ENCODE measurements at regions not wholly inside any gene's neighbourhood (a gene's known extent, or its start where the extent isn't known, plus 50 kb on each side); places are given as distances from the start of the nearest gene placed in this dataset.

DNA sequence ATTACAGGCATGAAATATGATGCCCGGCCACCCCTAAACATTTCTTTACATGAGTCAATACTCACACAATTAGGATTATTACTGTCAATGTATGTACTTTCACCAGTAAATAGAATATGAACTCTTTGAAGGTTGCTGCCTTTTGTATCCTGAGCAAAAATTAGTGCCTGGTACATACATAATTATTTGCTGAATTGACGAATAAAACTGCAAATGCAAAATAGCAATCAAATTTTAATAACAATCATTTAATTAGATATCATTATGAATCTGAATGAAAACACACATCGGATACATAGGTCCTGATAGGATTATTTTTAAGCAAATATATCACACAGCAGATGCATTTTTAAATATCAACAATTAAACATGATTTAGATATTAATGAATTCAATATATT, 253.1 kb upstream of the HSFY2 start:
- H3K27me3 Mint-ChIP-seq, result no peaks in the 10 kb centered on the region
- WGBS (ENCODE audit: insufficient coverage), result no CpG with 5 or more reads among the region's 3 CpGs
- H3K4me1 Mint-ChIP-seq, result no peaks in the 10 kb centered on the region
- no peak overlapping the region for H3K4me3 Mint-ChIP-seq
- peaks cover 3% of the 10 kb centered on the region for H3K9me3 Mint-ChIP-seq (ENCODE audit: insufficient read depth)
- ATAC-seq (ENCODE audit: low read depth) (no peak), DNase-seq (no peak)
- H3K79me2 ChIP-seq (ENCODE audit: control insufficient read depth, insufficient read depth, low read length), result no peaks in the 10 kb centered on the region
- TF ChIP-seq, protein P1, sequence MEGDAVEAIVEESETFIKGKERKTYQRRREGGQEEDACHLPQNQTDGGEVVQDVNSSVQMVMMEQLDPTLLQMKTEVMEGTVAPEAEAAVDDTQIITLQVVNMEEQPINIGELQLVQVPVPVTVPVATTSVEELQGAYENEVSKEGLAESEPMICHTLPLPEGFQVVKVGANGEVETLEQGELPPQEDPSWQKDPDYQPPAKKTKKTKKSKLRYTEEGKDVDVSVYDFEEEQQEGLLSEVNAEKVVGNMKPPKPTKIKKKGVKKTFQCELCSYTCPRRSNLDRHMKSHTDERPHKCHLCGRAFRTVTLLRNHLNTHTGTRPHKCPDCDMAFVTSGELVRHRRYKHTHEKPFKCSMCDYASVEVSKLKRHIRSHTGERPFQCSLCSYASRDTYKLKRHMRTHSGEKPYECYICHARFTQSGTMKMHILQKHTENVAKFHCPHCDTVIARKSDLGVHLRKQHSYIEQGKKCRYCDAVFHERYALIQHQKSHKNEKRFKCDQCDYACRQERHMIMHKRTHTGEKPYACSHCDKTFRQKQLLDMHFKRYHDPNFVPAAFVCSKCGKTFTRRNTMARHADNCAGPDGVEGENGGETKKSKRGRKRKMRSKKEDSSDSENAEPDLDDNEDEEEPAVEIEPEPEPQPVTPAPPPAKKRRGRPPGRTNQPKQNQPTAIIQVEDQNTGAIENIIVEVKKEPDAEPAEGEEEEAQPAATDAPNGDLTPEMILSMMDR (IDR thresholded peaks at IDR 0.05), result no peak
- TF ChIP-seq EZH2 (IDR thresholded peaks at IDR 0.05; ENCODE audit: borderline replicate concordance, insufficient read depth, low read depth, low read length, poor library complexity, severe bottlenecking), result no peak
- no peak overlapping the region for H3K27ac Mint-ChIP-seq
- intact Hi-C loops (cut with micrococcal nuclease), result no loop called here
- no peaks in the 10 kb centered on the region for H3K36me3 ChIP-seq (replicated peaks in 1 of 2; ENCODE audit: control extremely low read depth in 1 of 2, control insufficient read depth in 1 of 2, extremely low read depth in 1 of 2, insufficient read depth in 2 of 2, low read length in 1 of 2)
- H3K4me1 ChIP-seq (ENCODE audit: control insufficient read depth in 2 of 2, insufficient read depth in 2 of 2, low read length in 2 of 2), result no peaks in the 10 kb centered on the region
- H3K27ac ChIP-seq (ENCODE audit: low read length in 2 of 2), result no peak overlapping the region
- POLR2A ChIA-PET, result no interaction called here
- no peak overlapping the region for H2AFZ ChIP-seq (ENCODE audit: insufficient read depth, low read depth, low read length, poor library complexity, severe bottlenecking)
- no peak overlapping the region for H3K9ac ChIP-seq (ENCODE audit: low read length)
- CTCF ChIA-PET, result no interaction called here
- no peaks in the 10 kb centered on the region for H3K9me3 ChIP-seq (ENCODE audit: control extremely low read depth in 1 of 3, control insufficient read depth in 2 of 3, insufficient read depth in 1 of 3, low read length in 2 of 3)
- H3K4me2 ChIP-seq (replicated peaks; ENCODE audit: low read depth, low read length, poor library complexity, severe bottlenecking), result no peak overlapping the region
- no peaks in the 10 kb centered on the region for H4K20me1 ChIP-seq (ENCODE audit: control insufficient read depth, insufficient read depth, low read length, poor library complexity, severe bottlenecking)
- no peaks in the 10 kb centered on the region for H3K27me3 ChIP-seq (replicated peaks in 1 of 4; ENCODE audit: control extremely low read depth in 1 of 4, control insufficient read depth in 3 of 4, insufficient read depth in 4 of 4, low read length in 3 of 4)
- H3K4me3 ChIP-seq (ENCODE audit: control extremely low read depth in 1 of 5, extremely low read depth in 1 of 5, insufficient read depth in 1 of 5, low read depth in 2 of 5, low read length in 4 of 5), result no peak overlapping the region

GRCh38 chrY:19023934-19024333, 250.4 kb upstream of the HSFY2 start:
- Mint-ChIP-seq H3K27me3 (no peaks in the 10 kb centered on the region), H3K4me3 (no peak overlapping the region), H3K27ac (no peak overlapping the region), H3K9me3 (ENCODE audit: insufficient read depth) (peaks cover 3% of the 10 kb centered on the region), H3K4me1 (no peaks in the 10 kb centered on the region)
- Histone ChIP-seq H3K36me3 (replicated peaks in 1 of 2; ENCODE audit: control extremely low read depth in 1 of 2, control insufficient read depth in 1 of 2, extremely low read depth in 1 of 2, insufficient read depth in 2 of 2, low read length in 1 of 2) (no peaks in the 10 kb centered on the region), H3K27me3 (replicated peaks in 1 of 4; ENCODE audit: control extremely low read depth in 1 of 4, control insufficient read depth in 3 of 4, insufficient read depth in 4 of 4, low read length in 3 of 4) (no peaks in the 10 kb centered on the region), H3K9me3 (ENCODE audit: control extremely low read depth in 1 of 3, control insufficient read depth in 2 of 3, insufficient read depth in 1 of 3, low read length in 2 of 3) (no peaks in the 10 kb centered on the region), H2AFZ (ENCODE audit: insufficient read depth, low read depth, low read length, poor library complexity, severe bottlenecking) (no peak overlapping the region), H4K20me1 (ENCODE audit: control insufficient read depth, insufficient read depth, low read length, poor library complexity, severe bottlenecking) (no peaks in the 10 kb centered on the region), H3K27ac (ENCODE audit: low read length in 2 of 2) (no peak overlapping the region), H3K4me2 (replicated peaks; ENCODE audit: low read depth, low read length, poor library complexity, severe bottlenecking) (no peak overlapping the region), H3K4me1 (ENCODE audit: control insufficient read depth in 2 of 2, insufficient read depth in 2 of 2, low read length in 2 of 2) (no peaks in the 10 kb centered on the region), H3K79me2 (ENCODE audit: control insufficient read depth, insufficient read depth, low read length) (no peaks in the 10 kb centered on the region), H3K4me3 (ENCODE audit: control extremely low read depth in 1 of 5, extremely low read depth in 1 of 5, insufficient read depth in 1 of 5, low read depth in 2 of 5, low read length in 4 of 5) (no peak overlapping the region), H3K9ac (ENCODE audit: low read length) (no peak overlapping the region)
- ATAC-seq (ENCODE audit: low read depth), result no peak
- POLR2A ChIA-PET, result no interaction called here
- TF ChIP-seq, protein P1 (IDR thresholded peaks at IDR 0.05), result no peak
- no peak for TF ChIP-seq EZH2 (IDR thresholded peaks at IDR 0.05; ENCODE audit: borderline replicate concordance, insufficient read depth, low read depth, low read length, poor library complexity, severe bottlenecking)
- intact Hi-C loops (cut with micrococcal nuclease), result no loop called here
- no CpG with 5 or more reads among the region's 2 CpGs for WGBS (ENCODE audit: insufficient coverage)
- CTCF ChIA-PET, result no interaction called here
- no peak for DNase-seq
